HCT116 (cell line): ENCODE measurements at regions not wholly inside any gene's neighbourhood (a gene's known extent, or its start where the extent isn't known, plus 50 kb on each side); places are given as distances from the start of the nearest gene placed in this dataset.

Source experiments
- ATAC-seq: fragments of 200-7000 bp; cut with Tn5 transposase; 2 replicates; pipeline ENCODE4 v1.9.1; 2020; ENCODE audit warnings: mild to moderate bottlenecking, moderate library complexity
- BruUV-seq: library from RNA; stranded (reverse); fragments of 400-500 nt; replicated peaks from 2 replicates; lab custom pipeline; 2021; lab: Mats Ljungman, UMichigan
- CTCF ChIA-PET: fragments of 300-600 bp; sonication (Branson Sonifier 250); formaldehyde crosslinking; loops from one replicate; lab custom pipeline; 2021; ENCODE audit warnings: antibody characterized with exemption; lab: Charles Lee
- POLR2A ChIA-PET: fragments of 300-600, 350-600 bp; sonication (Branson Sonifier 250); formaldehyde crosslinking; loops from one replicate; lab custom pipeline; 2021; ENCODE audit warnings: antibody characterized with exemption; lab: Charles Lee
- RAD21 ChIA-PET, 2 experiments: fragments of 300-600 bp; sonication (Branson Sonifier 250); formaldehyde crosslinking; loops; one replicate each; lab custom pipeline; 2023; ENCODE audit warnings: low total read pairs in 2 of 2; ENCODE audit not compliant: uncharacterized antibody in 2 of 2, unreplicated experiment in 2 of 2, low non-redundant PET in 1 of 2; lab: Charles Lee
- DNase-seq: peaks from one replicate; pipeline ENCODE4 v3.0.0-alpha.2; 2010; ENCODE audit warnings: low read depth, low spot score
- H2AFZ ChIP-seq: fragments of 200-600 bp; shearing (Covaris generic), sonication (generic); 2 replicates; pipeline ENCODE4 v1.6.1; 2017; ENCODE audit warnings: low read depth, mixed run types, mixed read lengths, antibody characterized with exemption, low read length; ENCODE audit not compliant: poor library complexity, severe bottlenecking
- H3K27ac ChIP-seq: 2 replicates; pipeline ENCODE4 v1.5.1; 2012; ENCODE audit warnings: low read depth, low read length
- H3K27me3 ChIP-seq: fragments of 200-600 bp; sonication (generic); 2 replicates; pipeline ENCODE4 v1.6.1; 2016; ENCODE audit warnings: mixed run types, low read length, mixed read lengths; ENCODE audit not compliant: insufficient read depth
- H3K36me3 ChIP-seq, 2 experiments: fragments of 200-500 bp in 1 of 2; fragments of 200-600 bp in 1 of 2; sonication (Bioruptor generic) in 1 of 2; sonication (generic) in 1 of 2; 2 replicates each; pipeline versions ENCODE4 v1.5.1 to v1.6.1; 2014 to 2016; ENCODE audit warnings: low read length in 2 of 2, inconsistent platforms in 1 of 2, mixed read lengths in 1 of 2, mixed run types in 1 of 2; ENCODE audit not compliant: insufficient read depth in 2 of 2, control insufficient read depth in 1 of 2
- H3K4me1 ChIP-seq, 2 experiments: fragments of 200-600 bp in 1 of 2; sonication (generic) in 1 of 2; 2 replicates each; pipeline versions ENCODE4 v1.5.1 to v1.6.1; 2012 to 2017; ENCODE audit warnings: low read length in 2 of 2, inconsistent platforms in 1 of 2, mild to moderate bottlenecking in 1 of 2, mixed read lengths in 1 of 2, mixed run types in 1 of 2, moderate library complexity in 1 of 2; ENCODE audit not compliant: insufficient read depth in 2 of 2, control insufficient read depth in 1 of 2
- H3K4me2 ChIP-seq: fragments of 200-600 bp; sonication (generic); 2 replicates; pipeline ENCODE4 v1.6.1; 2017; ENCODE audit warnings: mixed run types, low read length, mixed read lengths
- H3K4me3 ChIP-seq, 2 experiments: fragments of 200-600 bp in 1 of 2; sonication (generic) in 1 of 2; replicated peaks in 1 of 2; 2 replicates each; pipeline ENCODE4 v1.5.1; 2011 to 2016; ENCODE audit warnings: low read length in 2 of 2, control low read depth in 1 of 2, low read depth in 1 of 2, mild to moderate bottlenecking in 1 of 2, mixed read lengths in 1 of 2, mixed run types in 1 of 2
- H3K79me2 ChIP-seq: fragments of 200-600 bp; sonication (generic); 2 replicates; pipeline ENCODE4 v1.6.1; 2017; ENCODE audit warnings: mild to moderate bottlenecking, mixed run types, low read length, moderate library complexity, mixed read lengths; ENCODE audit not compliant: insufficient read depth
- H3K9ac ChIP-seq: fragments of 200-600 bp; sonication (generic); 2 replicates; pipeline ENCODE4 v1.6.1; 2016; ENCODE audit warnings: low read length, mixed read lengths
- H3K9me2 ChIP-seq: fragments of 200-600 bp; sonication (generic), shearing (Covaris generic); 2 replicates; pipeline ENCODE4 v1.6.1; 2017; ENCODE audit warnings: mixed run types, mild to moderate bottlenecking, moderate library complexity; ENCODE audit not compliant: insufficient read depth
- H3K9me3 ChIP-seq, 2 experiments: fragments of 200-500 bp in 1 of 2; fragments of 200-600 bp in 1 of 2; sonication (Bioruptor generic) in 1 of 2; sonication (generic) in 1 of 2; 2 replicates each; pipeline ENCODE4 v1.6.1; 2014 to 2017; ENCODE audit warnings: low read length in 2 of 2, mixed read lengths in 2 of 2, inconsistent platforms in 1 of 2, low read depth in 1 of 2, mild to moderate bottlenecking in 1 of 2, mixed run types in 1 of 2, moderate library complexity in 1 of 2; ENCODE audit not compliant: control insufficient read depth in 1 of 2, insufficient read depth in 1 of 2
- H4K20me1 ChIP-seq: fragments of 200-600 bp; sonication (generic), shearing (Covaris generic); 2 replicates; pipeline ENCODE4 v1.6.1; 2017; ENCODE audit warnings: mixed run types, mild to moderate bottlenecking, moderate library complexity; ENCODE audit not compliant: insufficient read depth
- CEBPB ChIP-seq: IDR thresholded peaks from 2 replicates; pipeline ENCODE4 v1.6.1; 2012; ENCODE audit warnings: low read depth
- CTCF ChIP-seq, 3 experiments: fragments of 200-600 bp in 1 of 3; sonication (generic) in 1 of 3; IDR thresholded peaks in 2 of 3; conservative IDR thresholded peaks in 1 of 3; 2 replicates each; pipeline ENCODE4 v1.5.1; 2012 to 2017; ENCODE audit warnings: low read depth in 2 of 3, low read length in 2 of 3, antibody characterized with exemption in 1 of 3, borderline replicate concordance in 1 of 3, control low read depth in 1 of 3, mild to moderate bottlenecking in 1 of 3, mixed read lengths in 1 of 3, mixed run types in 1 of 3, moderate library complexity in 1 of 3; ENCODE audit not compliant: insufficient read depth in 1 of 3
- ELF1 ChIP-seq: IDR thresholded peaks from 2 replicates; pipeline ENCODE4 v1.6.1; 2012; ENCODE audit warnings: low read depth, borderline replicate concordance
- EZH2phosphoT487 ChIP-seq: fragments of 200-600 bp; IDR thresholded peaks from 2 replicates; pipeline ENCODE4 v1.6.1; 2018; ENCODE audit warnings: antibody characterized with exemption, borderline replicate concordance
- MAX ChIP-seq: IDR thresholded peaks from 2 replicates; pipeline ENCODE4 v1.6.1; 2012
- POLR2A ChIP-seq: IDR thresholded peaks from 2 replicates; pipeline ENCODE4 v1.7.0; 2011; ENCODE audit warnings: borderline replicate concordance; ENCODE audit not compliant: insufficient read depth, insufficient read length; ENCODE audit errors: extremely low read depth
- POLR2AphosphoS5 ChIP-seq: IDR thresholded peaks from 2 replicates; pipeline ENCODE4 v1.6.1; 2011; ENCODE audit warnings: mild to moderate bottlenecking, low read depth, low read length, moderate library complexity
- YY1 ChIP-seq: IDR thresholded peaks from 2 replicates; pipeline ENCODE4 v1.6.1; 2011; ENCODE audit warnings: low read length, low read depth, moderate library complexity, mild to moderate bottlenecking; ENCODE audit not compliant: insufficient replicate concordance; ENCODE audit errors: extremely low read depth
- ZBTB33 ChIP-seq: IDR thresholded peaks from 2 replicates; pipeline ENCODE4 v1.6.1; 2011; ENCODE audit warnings: mild to moderate bottlenecking, low read length, moderate library complexity; ENCODE audit not compliant: insufficient replicate concordance; ENCODE audit errors: extremely low read depth
- ZFX ChIP-seq: fragments of 450-650 bp; IDR thresholded peaks from 2 replicates; pipeline ENCODE4 v1.6.1; 2017
- ZNF274 ChIP-seq: fragments of 200-500 bp; sonication (Bioruptor generic); IDR thresholded peaks from 2 replicates; pipeline ENCODE4 v1.6.1; 2014; ENCODE audit warnings: mild to moderate bottlenecking, low read depth, low read length, inconsistent platforms
- intact Hi-C: fragments of 100-400 bp; cut with micrococcal nuclease; formaldehyde crosslinking; loops from 2 replicates; pipeline ENCODE4 v1.10.0; 2022
- TF ChIP-seq, protein P1 (sequence below): IDR thresholded peaks from 2 replicates; pipeline ENCODE4 v1.6.1; 2012

GRCh38 chrX:68945081-68945602 lies 116.3 kb downstream of the EFNB1 start:
- POLR2A ChIA-PET = no interaction called here
- no peaks in the 10 kb centered on the region for H3K9me3 ChIP-seq
- H3K27me3 ChIP-seq = no peaks in the 10 kb centered on the region
- H3K4me1 ChIP-seq = peaks cover 0 to 6% of the 10 kb centered on the region in 2 experiments; a peak in 1 of 4 replicates
- ATAC-seq = no peak
- H3K27ac ChIP-seq = no peak overlapping the region
- intact Hi-C loops = no loop called here
- H3K9ac ChIP-seq = no peak overlapping the region
- H3K4me3 ChIP-seq = no peak overlapping the region
- TF ChIP-seq EZH2phosphoT487 (no peak), YY1 (no peak), ZNF274 (no peak), ZBTB33 (no peak), POLR2AphosphoS5 (no peak), MAX (no peak), CEBPB (no peak), POLR2A (no peak), ZFX (no peak), ELF1 (no peak), CTCF (IDR thresholded peaks at IDR 0.05 in 2 of 3, conservative IDR thresholded peaks at IDR 0.05 in 1 of 3; ENCODE audit: borderline replicate concordance in 1 of 3, insufficient read depth in 1 of 3, low read depth in 2 of 3, low read length in 2 of 3) (no peak)
- TF ChIP-seq, protein P1, sequence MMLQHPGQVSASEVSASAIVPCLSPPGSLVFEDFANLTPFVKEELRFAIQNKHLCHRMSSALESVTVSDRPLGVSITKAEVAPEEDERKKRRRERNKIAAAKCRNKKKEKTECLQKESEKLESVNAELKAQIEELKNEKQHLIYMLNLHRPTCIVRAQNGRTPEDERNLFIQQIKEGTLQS = no peak
- TF ChIP-seq, all 23 proteins: peak for 0
- no peaks in the 10 kb centered on the region for H3K79me2 ChIP-seq
- CTCF ChIA-PET = no interaction called here
- DNase-seq = no peak
- no peaks in the 10 kb centered on the region for H3K9me2 ChIP-seq
- no peak overlapping the region for H3K4me2 ChIP-seq
- BruUV-seq = no TSS peak
- H2AFZ ChIP-seq = no peak overlapping the region
- H4K20me1 ChIP-seq = no peaks in the 10 kb centered on the region
- H3K36me3 ChIP-seq = no peaks in the 10 kb centered on the region
- RAD21 ChIA-PET = no interaction called here
